Hepatocyte (in vitro differentiated cells): ENCODE measurements at regions not wholly inside any gene's neighbourhood (a gene's known extent, or its start where the extent isn't known, plus 50 kb on each side); places are given as distances from the start of the nearest gene placed in this dataset.

ENCODE experiments used
- DNase-seq: peaks from one replicate; pipeline ENCODE4 v3.0.0-alpha.2; 2016; ENCODE audit warnings: low spot score
- H2AFZ ChIP-seq: fragments of 200-600 bp; sonication (generic); 2 replicates; pipeline ENCODE4 v1.6.0; 2016; ENCODE audit warnings: antibody characterized with exemption, mild to moderate bottlenecking
- H3K27ac ChIP-seq: fragments of 200-600 bp; sonication (generic); 2 replicates; pipeline ENCODE4 v1.5.1; 2016; ENCODE audit warnings: mild to moderate bottlenecking
- H3K27me3 ChIP-seq: fragments of 200-600 bp; sonication (generic); 2 replicates; pipeline ENCODE4 v1.6.1; 2016
- H3K36me3 ChIP-seq: fragments of 200-600 bp; sonication (generic); replicated peaks from 2 replicates; pipeline ENCODE4 v1.5.1; 2016; ENCODE audit warnings: low read depth; ENCODE audit not compliant: insufficient read depth
- H3K4me1 ChIP-seq: fragments of 200-600 bp; sonication (generic); 2 replicates; pipeline ENCODE4 v1.5.1; 2016; ENCODE audit warnings: mild to moderate bottlenecking, moderate library complexity; ENCODE audit not compliant: insufficient read depth
- H3K4me2 ChIP-seq: fragments of 200-600 bp; sonication (generic); 2 replicates; pipeline ENCODE4 v1.6.0; 2016
- H3K4me3 ChIP-seq: fragments of 200-600 bp; sonication (generic); 2 replicates; pipeline ENCODE4 v1.5.1; 2016; ENCODE audit warnings: mild to moderate bottlenecking
- H3K79me2 ChIP-seq: fragments of 200-600 bp; sonication (generic); 2 replicates; pipeline ENCODE4 v1.6.0; 2017; ENCODE audit warnings: mild to moderate bottlenecking
- H3K9me2 ChIP-seq: fragments of 200-600 bp; sonication (generic); replicated peaks from 2 replicates; pipeline ENCODE4 v1.6.0; 2017; ENCODE audit warnings: mild to moderate bottlenecking; ENCODE audit not compliant: insufficient read depth
- H3K9me3 ChIP-seq: fragments of 200-600 bp; sonication (generic); 2 replicates; pipeline ENCODE4 v1.5.1; 2016; ENCODE audit warnings: low read depth, mild to moderate bottlenecking
- H4K20me1 ChIP-seq: fragments of 200-600 bp; sonication (generic); 2 replicates; pipeline ENCODE4 v1.6.0; 2016; ENCODE audit warnings: mild to moderate bottlenecking; ENCODE audit not compliant: insufficient read depth, poor library complexity, severe bottlenecking
- CTCF ChIP-seq: fragments of 200-600 bp; sonication (generic); IDR thresholded peaks from 2 replicates; pipeline ENCODE4 v1.5.1; 2016; ENCODE audit warnings: antibody characterized with exemption, mild to moderate bottlenecking; ENCODE audit not compliant: poor library complexity
- EZH2 ChIP-seq: fragments of 200-600 bp; sonication (generic); IDR thresholded peaks from 2 replicates; pipeline ENCODE4 v1.6.1; 2016; ENCODE audit warnings: antibody characterized with exemption, mild to moderate bottlenecking, borderline replicate concordance
- EZH2phosphoT487 ChIP-seq: fragments of 200-600 bp; sonication (generic); IDR thresholded peaks from one replicate; pipeline ENCODE4 v1.6.1; 2018; ENCODE audit warnings: antibody characterized with exemption, mild to moderate bottlenecking, low read depth, moderate library complexity; ENCODE audit not compliant: unreplicated experiment, severe bottlenecking
- WGBS: methylation state at CpG from one replicate; pipeline ENCODE4 v1.1.6; 2016; ENCODE audit warnings: low lambda C conversion rate; ENCODE audit errors: missing lambda C conversion rate; 5-methylcytosine and 5-hydroxymethylcytosine counted together

GRCh38 chr3:118110211-118110610 lies 924.4 kb downstream of the IGSF11 start:
- Histone ChIP-seq H3K4me1 (no peaks in the 10 kb centered on the region), H2AFZ (no peak overlapping the region), H3K27ac (no peak overlapping the region), H3K4me3 (no peak overlapping the region), H3K79me2 (no peaks in the 10 kb centered on the region), H4K20me1 (no peaks in the 10 kb centered on the region), H3K9me3 (no peaks in the 10 kb centered on the region), H3K36me3 (no peaks in the 10 kb centered on the region), H3K4me2 (no peak overlapping the region), H3K27me3 (no peaks in the 10 kb centered on the region), H3K9me2 (no peaks in the 10 kb centered on the region)
- TF ChIP-seq EZH2 (no peak), EZH2phosphoT487 (no peak)
- WGBS = 81% methylated on average over 6 of the region's 6 CpGs
- DNase-seq = no peak

DNA sequence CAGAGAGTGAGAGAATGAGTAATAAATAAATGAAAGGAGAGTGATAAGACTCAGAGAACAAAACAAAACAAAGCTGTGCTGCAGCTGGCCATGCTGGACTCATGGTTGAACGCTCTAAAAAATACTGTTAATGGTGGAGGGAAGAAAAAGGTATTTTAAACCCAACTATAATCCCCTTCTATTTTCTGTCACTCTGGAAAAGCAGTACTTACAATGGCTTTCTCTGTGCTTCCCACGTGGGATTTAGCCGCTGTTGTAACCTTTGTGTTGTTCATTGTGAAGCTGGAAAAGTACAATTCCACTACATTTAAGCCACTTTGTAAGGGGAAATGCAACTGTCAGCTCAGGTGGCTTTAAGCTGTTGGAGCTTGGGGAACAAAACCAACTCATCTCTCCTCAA lies 917.7 kb downstream of the IGSF11 start:
- H3K27me3 ChIP-seq = no peaks in the 10 kb centered on the region
- no peak overlapping the region for H2AFZ ChIP-seq
- TF ChIP-seq CTCF (no peak), EZH2phosphoT487 (no peak), EZH2 (no peak)
- no peaks in the 10 kb centered on the region for H3K9me3 ChIP-seq
- DNase-seq = no peak
- no peak overlapping the region for H3K27ac ChIP-seq
- no peaks in the 10 kb centered on the region for H3K36me3 ChIP-seq
- no peaks in the 10 kb centered on the region for H3K79me2 ChIP-seq
- no peaks in the 10 kb centered on the region for H4K20me1 ChIP-seq
- H3K9me2 ChIP-seq = no peaks in the 10 kb centered on the region
- no peak overlapping the region for H3K4me2 ChIP-seq
- WGBS = 43% methylated on average over 3 of the region's 3 CpGs
- no peak overlapping the region for H3K4me3 ChIP-seq
- no peaks in the 10 kb centered on the region for H3K4me1 ChIP-seq

- no peaks in the 10 kb centered on the region for H3K9me2 ChIP-seq
- no peak overlapping the region for H2AFZ ChIP-seq
- no peak overlapping the region for H3K4me2 ChIP-seq
- no peak for DNase-seq
- TF ChIP-seq CTCF (no peak), EZH2phosphoT487 (no peak), EZH2 (no peak)
- H3K4me3 ChIP-seq = no peak overlapping the region
- no peaks in the 10 kb centered on the region for H3K4me1 ChIP-seq
- no peaks in the 10 kb centered on the region for H3K9me3 ChIP-seq
- H4K20me1 ChIP-seq = no peaks in the 10 kb centered on the region
- no peak overlapping the region for H3K27ac ChIP-seq
- no peaks in the 10 kb centered on the region for H3K79me2 ChIP-seq
- WGBS = 89% methylated on average over 2 of the region's 2 CpGs
- H3K36me3 ChIP-seq = no peaks in the 10 kb centered on the region
- no peaks in the 10 kb centered on the region for H3K27me3 ChIP-seq
Observed at GRCh38 chr3:118126751-118127150, 907.9 kb downstream of the IGSF11 start.

- H3K4me2 ChIP-seq = no peak overlapping the region
- DNase-seq = no peak
- no peaks in the 10 kb centered on the region for H3K27me3 ChIP-seq
- 85% methylated on average over 1 of the region's 1 CpG for WGBS
- no peaks in the 10 kb centered on the region for H3K9me2 ChIP-seq
- no peak overlapping the region for H3K27ac ChIP-seq
- H3K79me2 ChIP-seq = no peaks in the 10 kb centered on the region
- no peak overlapping the region for H2AFZ ChIP-seq
- no peak for TF ChIP-seq CTCF
- TF ChIP-seq EZH2 = no peak
- no peaks in the 10 kb centered on the region for H3K9me3 ChIP-seq
- no peaks in the 10 kb centered on the region for H3K36me3 ChIP-seq
- H3K4me3 ChIP-seq = no peak overlapping the region
- no peaks in the 10 kb centered on the region for H3K4me1 ChIP-seq
- no peaks in the 10 kb centered on the region for H4K20me1 ChIP-seq
Observed at GRCh38 chr3:118127992-118128391, 906.7 kb downstream of the IGSF11 start.
